Keratinocyte (primary cell): ENCODE measurements at regions not wholly inside any gene's neighbourhood (a gene's known extent, or its start where the extent isn't known, plus 50 kb on each side); places are given as distances from the start of the nearest gene placed in this dataset.

Experiments used
- DNase-seq: peaks from one replicate; pipeline ENCODE4 v3.0.0-alpha.2; 2011; ENCODE audit warnings: low read depth, missing footprints, low spot score
- FAIRE-seq: peaks from 2 replicates; lab custom pipeline; 2011; peaks lifted over from hg19 to GRCh38; lab: Jason Lieb, UNC
- H2AFZ ChIP-seq: 2 replicates; pipeline ENCODE4 v1.6.0; 2012; ENCODE audit warnings: low read length, control low read depth, inconsistent platforms; ENCODE audit not compliant: control insufficient read depth
- H3K27ac ChIP-seq: 2 replicates; pipeline ENCODE4 v1.5.1; 2011; ENCODE audit warnings: low read length; ENCODE audit not compliant: control insufficient read depth, insufficient read depth
- H3K27me3 ChIP-seq: 3 replicates; pipeline ENCODE4 v1.6.0; 2011; ENCODE audit warnings: low read length; ENCODE audit not compliant: control insufficient read depth, insufficient read depth; ENCODE audit errors: extremely low read depth
- H3K36me3 ChIP-seq, 2 experiments: 2 replicates in 1 of 2; 3 replicates in 1 of 2; pipeline ENCODE4 v1.5.1; 2011; ENCODE audit warnings: low read length in 2 of 2, mild to moderate bottlenecking in 1 of 2; ENCODE audit not compliant: control insufficient read depth in 2 of 2, insufficient read depth in 2 of 2; ENCODE audit errors: extremely low read depth in 1 of 2
- H3K4me1 ChIP-seq: 3 replicates; pipeline ENCODE4 v1.5.1; 2011; ENCODE audit warnings: low read length; ENCODE audit not compliant: control insufficient read depth, insufficient read depth; ENCODE audit errors: extremely low read depth
- H3K4me2 ChIP-seq: 3 replicates; pipeline ENCODE4 v1.6.0; 2011; ENCODE audit warnings: low read depth, low read length; ENCODE audit not compliant: control insufficient read depth, insufficient read depth; ENCODE audit errors: extremely low read depth
- H3K4me3 ChIP-seq, 3 experiments: fragments of 200-600 bp in 1 of 3; sonication (generic) in 1 of 3; 2 replicates in 2 of 3; 3 replicates in 1 of 3; pipeline ENCODE4 v1.5.1; 2011 to 2016; ENCODE audit warnings: low read length in 3 of 3, mild to moderate bottlenecking in 3 of 3, control low read depth in 2 of 3, inconsistent platforms in 1 of 3, low read depth in 1 of 3, mixed read lengths in 1 of 3, mixed run types in 1 of 3, moderate library complexity in 1 of 3; ENCODE audit not compliant: control insufficient read depth in 2 of 3, insufficient read depth in 2 of 3; ENCODE audit errors: extremely low read depth in 1 of 3
- H3K79me2 ChIP-seq: 2 replicates; pipeline ENCODE4 v1.6.0; 2012; ENCODE audit warnings: low read length; ENCODE audit not compliant: control insufficient read depth, insufficient read depth
- H3K9ac ChIP-seq: 3 replicates; pipeline ENCODE4 v1.6.0; 2011; ENCODE audit warnings: low read length; ENCODE audit not compliant: control insufficient read depth, insufficient read depth; ENCODE audit errors: extremely low read depth
- H3K9me1 ChIP-seq: 3 replicates; pipeline ENCODE4 v1.6.0; 2011; ENCODE audit warnings: low read length; ENCODE audit not compliant: control insufficient read depth, insufficient read depth; ENCODE audit errors: extremely low read depth
- H3K9me3 ChIP-seq: 2 replicates; pipeline ENCODE4 v1.5.1; 2012; ENCODE audit warnings: low read depth, low read length; ENCODE audit not compliant: control insufficient read depth
- H4K20me1 ChIP-seq: 3 replicates; pipeline ENCODE4 v1.6.0; 2011; ENCODE audit warnings: low read length; ENCODE audit not compliant: control insufficient read depth, insufficient read depth; ENCODE audit errors: extremely low read depth
- CTCF ChIP-seq, 3 experiments: IDR thresholded peaks in 1 of 3; conservative IDR thresholded peaks in 1 of 3; optimal IDR thresholded peaks in 1 of 3; 2 replicates in 2 of 3; 3 replicates in 1 of 3; pipeline versions ENCODE3 to v1.5.1; 2011; ENCODE audit warnings: low read length in 3 of 3, mild to moderate bottlenecking in 3 of 3, moderate library complexity in 2 of 3, control low read depth in 1 of 3, inconsistent platforms in 1 of 3; ENCODE audit not compliant: insufficient read depth in 2 of 3; ENCODE audit errors: extremely low read depth in 1 of 3
- EZH2 ChIP-seq: IDR thresholded peaks from one replicate; pipeline ENCODE4 v1.6.1; 2012; ENCODE audit warnings: inconsistent platforms, mild to moderate bottlenecking, low read length, moderate library complexity
- dilution Hi-C: fragments of 300-500 bp; cut with MboI; formaldehyde crosslinking; loops from one replicate; pipeline ENCODE4 v1.7.0; 2020; ENCODE audit warnings: low sequenced_read_pairs; ENCODE audit not compliant: extremely low pct_ligation_motif_present

- dilution Hi-C loops, result no loop called here
- no peaks in the 10 kb centered on the region for H3K27me3 ChIP-seq
- H3K79me2 ChIP-seq, result no peaks in the 10 kb centered on the region
- no peaks in the 10 kb centered on the region for H3K9me3 ChIP-seq
- TF ChIP-seq CTCF (optimal IDR thresholded peaks at IDR 0.05 in 1 of 3, IDR thresholded peaks at IDR 0.05 in 1 of 3, conservative IDR thresholded peaks at IDR 0.05 in 1 of 3; ENCODE audit: extremely low read depth in 1 of 3, insufficient read depth in 2 of 3, low read length in 3 of 3) (no peak), EZH2 (no peak)
- no peaks in the 10 kb centered on the region for H3K36me3 ChIP-seq
- FAIRE-seq, result no peak
- H3K9ac ChIP-seq, result no peak overlapping the region
- no peaks in the 10 kb centered on the region for H4K20me1 ChIP-seq
- H3K4me2 ChIP-seq, result no peak overlapping the region
- no peaks in the 10 kb centered on the region for H3K4me1 ChIP-seq
- DNase-seq, result no peak
- H3K4me3 ChIP-seq, result no peak overlapping the region
- H2AFZ ChIP-seq, result no peak overlapping the region
- H3K9me1 ChIP-seq, result no peaks in the 10 kb centered on the region
- H3K27ac ChIP-seq, result no peak overlapping the region
Observed at GRCh38 chr12:20040184-20040583, 328.2 kb upstream of the PDE3A start.

DNA sequence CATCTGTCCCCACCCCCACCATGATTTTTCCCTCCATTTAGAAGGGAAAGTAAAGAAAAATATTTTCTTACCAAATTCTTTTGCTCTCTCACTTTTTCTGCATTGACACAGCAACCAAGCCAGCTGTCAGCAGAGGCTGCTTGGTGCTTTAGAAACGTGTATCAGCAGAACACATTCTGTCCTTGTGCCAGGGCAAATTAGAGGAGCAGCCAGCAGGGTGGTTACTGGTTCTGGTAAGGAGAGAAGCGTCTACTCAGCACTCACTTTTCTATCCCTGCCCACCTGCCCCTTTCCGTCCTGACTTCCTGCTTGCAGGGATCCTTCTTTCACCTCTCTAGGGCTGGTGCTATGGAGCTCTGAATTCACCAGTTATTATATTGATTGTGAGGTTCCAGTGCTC, 327.5 kb upstream of the PDE3A start:
- Histone ChIP-seq H3K9ac (no peak overlapping the region), H3K27ac (no peak overlapping the region), H3K4me3 (no peak overlapping the region), H3K27me3 (no peaks in the 10 kb centered on the region), H3K9me1 (no peaks in the 10 kb centered on the region), H2AFZ (no peak overlapping the region), H3K79me2 (no peaks in the 10 kb centered on the region), H3K36me3 (no peaks in the 10 kb centered on the region), H3K4me2 (no peak overlapping the region), H3K4me1 (no peaks in the 10 kb centered on the region), H3K9me3 (no peaks in the 10 kb centered on the region), H4K20me1 (no peaks in the 10 kb centered on the region)
- TF ChIP-seq CTCF (optimal IDR thresholded peaks at IDR 0.05 in 1 of 3, IDR thresholded peaks at IDR 0.05 in 1 of 3, conservative IDR thresholded peaks at IDR 0.05 in 1 of 3; ENCODE audit: extremely low read depth in 1 of 3, insufficient read depth in 2 of 3, low read length in 3 of 3), result no peak
- no peak for TF ChIP-seq EZH2
- dilution Hi-C loops, result no loop called here
- DNase-seq (no peak), FAIRE-seq (no peak)
